ENCODE measurements at regions not wholly inside any gene's neighbourhood (a gene's known extent, or its start where the extent isn't known, plus 50 kb on each side); places are given as distances from the start of the nearest gene placed in this dataset.

GRCh38 chr16:87027056-87027616 lies 290.1 kb downstream of the C16orf95 start:
- TF ChIP-seq POLR2AphosphoS5 (IDR thresholded peaks at IDR 0.05) (no peak), POLR2A (IDR thresholded peaks at IDR 0.05) (no peak)
- TF ChIP-seq, protein P1, sequence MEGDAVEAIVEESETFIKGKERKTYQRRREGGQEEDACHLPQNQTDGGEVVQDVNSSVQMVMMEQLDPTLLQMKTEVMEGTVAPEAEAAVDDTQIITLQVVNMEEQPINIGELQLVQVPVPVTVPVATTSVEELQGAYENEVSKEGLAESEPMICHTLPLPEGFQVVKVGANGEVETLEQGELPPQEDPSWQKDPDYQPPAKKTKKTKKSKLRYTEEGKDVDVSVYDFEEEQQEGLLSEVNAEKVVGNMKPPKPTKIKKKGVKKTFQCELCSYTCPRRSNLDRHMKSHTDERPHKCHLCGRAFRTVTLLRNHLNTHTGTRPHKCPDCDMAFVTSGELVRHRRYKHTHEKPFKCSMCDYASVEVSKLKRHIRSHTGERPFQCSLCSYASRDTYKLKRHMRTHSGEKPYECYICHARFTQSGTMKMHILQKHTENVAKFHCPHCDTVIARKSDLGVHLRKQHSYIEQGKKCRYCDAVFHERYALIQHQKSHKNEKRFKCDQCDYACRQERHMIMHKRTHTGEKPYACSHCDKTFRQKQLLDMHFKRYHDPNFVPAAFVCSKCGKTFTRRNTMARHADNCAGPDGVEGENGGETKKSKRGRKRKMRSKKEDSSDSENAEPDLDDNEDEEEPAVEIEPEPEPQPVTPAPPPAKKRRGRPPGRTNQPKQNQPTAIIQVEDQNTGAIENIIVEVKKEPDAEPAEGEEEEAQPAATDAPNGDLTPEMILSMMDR (IDR thresholded peaks at IDR 0.05), result no peak
